ENCODE measurements at regions not wholly inside any gene's neighbourhood (a gene's known extent, or its start where the extent isn't known, plus 50 kb on each side); places are given as distances from the start of the nearest gene placed in this dataset.
"Not testable (repeated sequence)": the region's sequence is repeated elsewhere in the genome, so short reads cannot be mapped to it uniquely, and the experiment has no call there.

DNA sequence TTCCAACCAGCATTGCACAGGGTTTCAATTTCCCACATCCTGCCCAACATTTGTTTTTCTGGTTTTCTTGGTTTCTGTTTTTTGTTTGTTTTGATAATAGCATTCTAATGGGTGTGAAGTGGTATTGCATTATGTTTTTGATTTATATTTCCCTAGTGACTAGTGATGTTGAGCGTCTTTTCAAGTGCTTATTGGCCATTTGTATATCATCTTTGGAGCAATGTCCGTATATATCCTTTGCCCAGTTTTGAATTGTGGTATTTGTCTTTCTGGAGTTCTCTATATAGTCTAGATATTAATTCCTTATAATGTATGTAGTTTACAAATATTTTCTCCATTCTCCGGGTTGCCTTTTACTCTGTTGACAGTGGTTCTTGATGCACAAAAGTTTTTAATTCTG lies 2168.1 kb upstream of the DEFB115 start:
- TF ChIP-seq RFX5 (IDR thresholded peaks at IDR 0.05): peak; percentile 92
- TF ChIP-seq CTCF (IDR thresholded peaks at IDR 0.05); BHLHE40 (IDR thresholded peaks at IDR 0.05; ENCODE audit: low read depth, low read length): not testable (repeated sequence)
